Esophagus muscularis mucosa (tissue), 4 donors: ENCODE measurements at regions not wholly inside any gene's neighbourhood (a gene's known extent, or its start where the extent isn't known, plus 50 kb on each side); places are given as distances from the start of the nearest gene placed in this dataset.

Source experiments
- DNase-seq: peaks from one replicate; pipeline ENCODE4 v3.0.0-alpha.2; 2017; ENCODE audit errors: extremely low spot score
- H3K27ac ChIP-seq, 4 donors: fragments of 200-600 bp; sonication (generic); replicated peaks in 1 of 4; 1 replicate in 3 of 4; 2 replicates in 1 of 4; pipeline ENCODE4 v1.5.1; 2016 to 2019; ENCODE audit warnings: mild to moderate bottlenecking in 1 of 4
- H3K27me3 ChIP-seq, 4 donors: fragments of 200-600 bp; sonication (generic); one replicate each; pipeline versions ENCODE4 v1.5.1 to v1.6.0; 2016 to 2019
- H3K36me3 ChIP-seq, 4 donors: fragments of 200-600 bp; sonication (generic); one replicate each; pipeline ENCODE4 v1.5.1; 2016 to 2019
- H3K4me1 ChIP-seq, 4 donors: fragments of 200-600 bp; sonication (generic); one replicate each; pipeline ENCODE4 v1.5.1; 2016 to 2019
- H3K4me3 ChIP-seq, 4 donors: fragments of 200-600 bp; sonication (generic); 1 replicate in 2 of 4; 2 replicates in 2 of 4; pipeline ENCODE4 v1.5.1; 2016 to 2019; ENCODE audit warnings: mild to moderate bottlenecking in 4 of 4, moderate library complexity in 1 of 4
- H3K9me3 ChIP-seq, 4 donors: fragments of 200-600 bp; sonication (generic); 1 replicate in 3 of 4; 2 replicates in 1 of 4; pipeline ENCODE4 v1.5.1; 2016 to 2019
- CTCF ChIP-seq, 3 experiments: fragments of 200-600 bp in 2 of 3; fragments of 450-650 bp in 1 of 3; sonication (generic) in 2 of 3; IDR thresholded peaks; one replicate each; pipeline ENCODE4 v1.5.1; 2017 to 2019; ENCODE audit warnings: antibody characterized with exemption in 3 of 3, mild to moderate bottlenecking in 2 of 3, moderate library complexity in 1 of 3
- EP300 ChIP-seq: sonication (generic); formaldehyde crosslinking; IDR thresholded peaks from one replicate; pipeline ENCODE4 v1.6.1; 2017; ENCODE audit warnings: antibody characterized with exemption
- POLR2A ChIP-seq: fragments of 450-650 bp; IDR thresholded peaks from one replicate; pipeline ENCODE4 v1.6.1; 2017; ENCODE audit warnings: antibody characterized with exemption, moderate library complexity, mild to moderate bottlenecking, low read depth
- POLR2AphosphoS5 ChIP-seq, 2 donors: sonication (generic); formaldehyde crosslinking; IDR thresholded peaks; one replicate each; pipeline ENCODE4 v1.6.1; 2017; ENCODE audit warnings: antibody characterized with exemption in 2 of 2
- WGBS: methylation state at CpG from one replicate; pipeline ENCODE4 v1.1.5; 2018; 5-methylcytosine and 5-hydroxymethylcytosine counted together
- intact Hi-C: fragments of 100-400 bp; cut with DNase I; formaldehyde crosslinking; loops from one replicate; pipeline ENCODE4 v1.15.1; 2023

GRCh38 chr5:116703941-116704340, 129.3 kb upstream of the SEMA6A start:
- Histone ChIP-seq H3K4me1 (no peaks in the 10 kb centered on the region), H3K4me3 (no peak overlapping the region), H3K27ac (no peak overlapping the region), H3K36me3 (no peaks in the 10 kb centered on the region), H3K9me3 (no peaks in the 10 kb centered on the region), H3K27me3 (no peaks in the 10 kb centered on the region)
- intact Hi-C loops, result no loop called here
- TF ChIP-seq POLR2AphosphoS5 (IDR thresholded peaks at IDR 0.05) (no peak), EP300 (no peak), CTCF (IDR thresholded peaks at IDR 0.05) (no peak)
- no peak for DNase-seq
- WGBS, result 95% methylated on average over 5 of the region's 5 CpGs

GRCh38 chr5:116703328-116703727, 128.7 kb upstream of the SEMA6A start:
- no peak for DNase-seq
- WGBS, result 91% methylated on average over 4 of the region's 4 CpGs
- Histone ChIP-seq H3K9me3 (no peaks in the 10 kb centered on the region), H3K27me3 (no peaks in the 10 kb centered on the region), H3K4me1 (no peaks in the 10 kb centered on the region), H3K36me3 (no peaks in the 10 kb centered on the region), H3K4me3 (no peak overlapping the region), H3K27ac (no peak overlapping the region)
- no peak for TF ChIP-seq POLR2AphosphoS5 (IDR thresholded peaks at IDR 0.05)
- no peak for TF ChIP-seq CTCF (IDR thresholded peaks at IDR 0.05)
- TF ChIP-seq POLR2A, result no peak
- TF ChIP-seq EP300, result no peak
- intact Hi-C loops, result no loop called here

GRCh38 chr5:116702776-116703175, 128.2 kb upstream of the SEMA6A start:
- DNase-seq, result no peak
- H3K9me3 ChIP-seq, result no peaks in the 10 kb centered on the region
- no peak overlapping the region for H3K27ac ChIP-seq
- H3K4me1 ChIP-seq, result no peaks in the 10 kb centered on the region
- no peaks in the 10 kb centered on the region for H3K36me3 ChIP-seq
- 96% methylated on average over 1 of the region's 1 CpG for WGBS
- no peak overlapping the region for H3K4me3 ChIP-seq
- H3K27me3 ChIP-seq, result no peaks in the 10 kb centered on the region
- intact Hi-C loops, result no loop called here
- no peak for TF ChIP-seq POLR2A
- no peak for TF ChIP-seq CTCF (IDR thresholded peaks at IDR 0.05)
- TF ChIP-seq POLR2AphosphoS5 (IDR thresholded peaks at IDR 0.05), result no peak
- TF ChIP-seq EP300, result no peak

GRCh38 chr5:116699332-116699731, 124.7 kb upstream of the SEMA6A start:
- TF ChIP-seq EP300 (no peak), CTCF (IDR thresholded peaks at IDR 0.05) (no peak), POLR2A (no peak), POLR2AphosphoS5 (IDR thresholded peaks at IDR 0.05) (no peak)
- WGBS, result 68% methylated on average over 1 of the region's 1 CpG
- DNase-seq, result no peak
- no peak overlapping the region for H3K4me3 ChIP-seq
- no peaks in the 10 kb centered on the region for H3K9me3 ChIP-seq
- no peaks in the 10 kb centered on the region for H3K36me3 ChIP-seq
- H3K27ac ChIP-seq, result no peak overlapping the region
- intact Hi-C loops, result no loop called here
- no peaks in the 10 kb centered on the region for H3K27me3 ChIP-seq
- peaks cover 0 to 5% (median 0%) of the 10 kb centered on the region in 4 donors for H3K4me1 ChIP-seq

- Histone ChIP-seq H3K36me3 (no peaks in the 10 kb centered on the region), H3K4me1 (peaks cover 0 to 5% (median 0%) of the 10 kb centered on the region in 4 donors), H3K9me3 (no peaks in the 10 kb centered on the region), H3K27ac (no peak overlapping the region), H3K27me3 (no peaks in the 10 kb centered on the region), H3K4me3 (no peak overlapping the region)
- 45% methylated on average over 5 of the region's 5 CpGs for WGBS
- TF ChIP-seq POLR2AphosphoS5 (IDR thresholded peaks at IDR 0.05) (no peak), POLR2A (no peak), CTCF (IDR thresholded peaks at IDR 0.05) (no peak), EP300 (no peak)
- no peak for DNase-seq
- intact Hi-C loops, result no loop called here
These were observed 121.7 kb upstream of the SEMA6A start for GRCh38 chr5:116696366-116696765.
